LoVo (cell line): ENCODE measurements at regions not wholly inside any gene's neighbourhood (a gene's known extent, or its start where the extent isn't known, plus 50 kb on each side); places are given as distances from the start of the nearest gene placed in this dataset.

Experiments
- DNase-seq: peaks from one replicate; pipeline ENCODE4 v3.0.0-alpha.2; 2016; ENCODE audit warnings: low spot score

DNA sequence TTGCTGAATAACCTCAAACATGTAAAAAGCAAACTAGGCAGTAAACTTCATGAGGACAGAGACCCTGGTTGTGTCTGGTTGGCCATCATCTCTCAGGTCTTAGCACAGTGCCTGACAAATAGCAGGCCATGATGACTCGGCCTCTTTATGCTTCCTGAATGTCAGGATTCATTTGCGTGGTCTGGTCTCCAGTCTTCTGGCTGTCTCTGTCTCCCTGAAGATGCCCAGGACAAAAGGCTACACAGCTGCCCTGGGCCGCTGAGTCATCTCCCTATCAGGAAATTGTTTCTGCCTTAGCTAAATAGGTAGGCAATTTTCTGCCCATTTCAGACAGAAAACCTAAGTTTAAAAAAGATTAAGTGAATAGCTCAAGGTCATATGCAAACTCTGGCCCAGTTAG, 84.1 kb upstream of the FNDC3A start:
- DNase-seq, result no peak

DNA sequence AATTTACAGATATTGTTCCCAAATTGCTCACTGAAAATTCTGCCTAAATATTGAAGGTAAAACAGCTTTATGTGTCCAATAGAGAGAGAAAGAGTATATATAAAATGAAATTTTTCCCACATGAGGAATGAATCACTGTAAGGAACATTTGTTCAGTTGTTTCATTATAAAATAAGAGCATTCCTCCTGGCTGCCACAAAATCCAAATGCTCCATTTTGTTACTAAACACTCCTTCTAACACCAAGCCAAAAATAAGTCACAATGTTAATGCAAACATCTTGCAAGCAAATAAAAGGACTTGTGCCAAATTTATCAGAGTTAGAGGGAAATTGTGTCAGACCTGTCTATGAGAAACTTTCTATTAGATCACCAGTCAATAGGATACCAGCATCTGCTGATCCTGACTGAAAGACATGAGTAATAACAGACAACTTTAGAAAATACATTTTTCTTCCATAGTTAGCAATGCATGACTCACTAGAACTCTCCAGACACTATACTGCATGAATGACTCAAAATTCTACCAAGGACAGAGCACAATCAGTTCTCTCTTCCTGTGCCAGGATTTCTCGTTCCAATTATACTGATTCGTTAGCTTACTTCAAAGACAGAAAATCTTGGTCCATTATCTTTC, 83.5 kb upstream of the FNDC3A start:
- DNase-seq, result no peak

DNA sequence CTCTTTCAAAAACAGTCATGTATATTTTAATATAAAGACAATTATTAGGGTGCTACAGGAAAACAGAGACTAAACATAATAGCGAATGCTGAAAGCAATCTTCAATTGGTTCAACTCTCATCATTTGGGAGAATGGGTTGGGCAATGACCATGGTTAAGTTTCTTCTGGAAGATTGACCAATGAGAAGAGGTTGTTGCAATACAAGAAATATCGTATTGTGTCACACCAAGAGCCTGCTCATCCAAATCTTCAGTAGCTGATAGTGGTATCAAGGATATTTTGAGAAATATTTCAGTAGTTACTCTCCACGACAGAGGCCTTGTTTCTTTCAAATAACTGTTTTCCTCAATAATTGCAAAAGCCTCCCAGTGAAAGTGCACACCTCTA, 83.0 kb upstream of the FNDC3A start:
- no peak for DNase-seq

DNA sequence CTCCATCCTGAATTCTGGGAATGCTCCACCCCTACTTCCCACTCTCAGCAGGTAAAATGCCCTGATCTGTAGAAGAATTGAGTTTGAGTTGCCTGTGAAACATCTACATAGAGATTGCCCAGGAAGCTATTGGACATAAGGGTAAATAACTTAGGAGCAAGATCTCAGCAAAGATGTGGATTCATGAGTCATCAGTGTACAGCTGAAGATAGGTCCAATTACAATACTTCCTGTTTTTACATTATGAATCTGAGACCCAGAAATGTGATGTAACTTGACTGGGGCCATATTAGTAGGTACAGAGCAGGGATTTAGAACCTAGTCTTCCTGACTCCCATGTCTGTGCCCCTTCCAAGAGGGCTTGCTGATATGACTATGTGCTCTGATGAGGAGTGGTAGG, 79.4 kb upstream of the FNDC3A start:
- DNase-seq, result no peak

- no peak for DNase-seq
Measured at GRCh38 chr13:48901781-48902180, 73.9 kb upstream of the FNDC3A start.

DNA sequence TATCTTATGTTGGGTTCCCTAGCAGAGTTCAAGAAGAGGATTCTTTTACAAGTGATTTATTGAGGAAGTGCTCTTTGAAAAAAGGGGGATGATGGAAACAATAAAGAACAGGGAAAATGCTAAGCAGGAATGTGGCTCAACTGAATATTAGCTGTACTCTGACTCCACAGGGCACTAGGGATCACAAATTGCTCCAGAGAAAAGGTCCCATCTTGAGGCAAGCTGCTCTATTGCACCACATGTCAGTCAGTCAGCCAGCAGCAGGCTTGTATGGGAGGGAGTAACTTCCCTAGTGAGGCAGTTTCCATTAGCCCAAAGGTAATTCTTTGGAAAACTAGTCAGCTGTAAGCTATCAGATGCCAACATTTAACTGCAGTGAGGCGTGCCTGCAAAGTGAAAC, 73.3 kb upstream of the FNDC3A start:
- no peak for DNase-seq

- no peak for DNase-seq
Measured at GRCh38 chr13:48904668-48905290, 70.9 kb upstream of the FNDC3A start.

GRCh38 chr13:48906200-48906599, 69.5 kb upstream of the FNDC3A start:
- no peak for DNase-seq

DNA sequence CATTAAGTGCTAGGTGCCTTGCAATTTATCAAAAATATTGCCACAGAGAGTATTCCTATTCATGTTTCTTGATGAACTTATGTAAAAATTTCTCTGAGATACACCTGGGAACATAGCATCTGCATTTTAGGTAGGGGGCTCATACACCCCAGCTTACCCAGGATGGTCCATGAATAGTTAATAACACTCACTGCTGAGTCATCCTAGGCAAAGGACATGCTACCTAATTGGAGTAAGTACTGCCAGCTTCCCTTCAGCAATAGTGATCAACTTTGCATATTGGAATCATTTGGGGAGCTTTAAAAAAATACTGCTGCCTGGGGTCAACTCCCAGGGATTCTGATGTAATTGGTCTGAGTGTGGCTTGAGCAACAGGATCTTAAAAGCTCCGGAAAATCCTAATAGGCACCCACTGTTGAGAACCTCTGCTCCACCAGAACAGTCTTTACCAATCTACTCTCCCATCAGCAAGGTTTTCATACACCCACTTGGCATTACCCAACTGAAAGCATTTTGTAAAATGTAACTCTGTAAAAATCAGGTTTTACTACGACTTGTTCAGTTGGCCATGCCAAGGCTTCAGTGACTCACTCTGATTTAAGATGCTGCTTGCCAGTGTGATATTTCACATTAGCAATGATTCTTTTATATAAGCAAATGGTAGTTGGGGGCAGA, 67.2 kb upstream of the FNDC3A start:
- no peak for DNase-seq

- no peak for DNase-seq
Measured at GRCh38 chr13:48909056-48909389, 66.7 kb upstream of the FNDC3A start.

DNA sequence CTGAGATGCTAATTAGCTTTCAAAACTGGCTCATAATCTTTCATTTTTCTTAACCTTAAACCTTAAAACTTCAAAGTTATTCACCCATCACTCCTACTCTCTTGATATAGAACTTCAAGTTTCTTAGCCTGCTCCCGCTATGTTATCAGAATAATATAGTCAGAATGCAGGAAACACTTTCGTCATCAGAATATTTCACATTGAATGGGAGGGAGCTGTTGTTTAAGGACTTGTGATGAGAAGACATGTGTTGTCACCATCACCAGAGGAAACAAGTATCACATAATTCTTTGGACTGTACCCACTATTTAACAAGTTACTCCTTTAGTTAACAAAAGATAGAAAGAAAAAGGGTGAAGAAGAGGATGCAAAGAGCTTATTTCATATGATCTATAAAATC, 65.0 kb upstream of the FNDC3A start:
- no peak for DNase-seq

GRCh38 chr13:48919751-48920150, 56.0 kb upstream of the FNDC3A start:
- no peak for DNase-seq

- no peak for DNase-seq
Measured at GRCh38 chr13:48920730-48921129, 55.0 kb upstream of the FNDC3A start.

- DNase-seq, result no peak
Measured at GRCh38 chr13:48923376-48923775, 52.3 kb upstream of the FNDC3A start.

GRCh38 chr13:48925001-48925400, 50.7 kb upstream of the FNDC3A start:
- DNase-seq, result no peak
